ENCODE measurements at regions not wholly inside any gene's neighbourhood (a gene's known extent, or its start where the extent isn't known, plus 50 kb on each side); places are given as distances from the start of the nearest gene placed in this dataset.

- H3K4me3 ChIP-seq = no peak overlapping the region
- no peak overlapping the region for H3K27ac ChIP-seq
- WGBS, 2 donors = 75 to 78% methylated on average over 3 of the region's 3 CpGs
- H3K9me3 ChIP-seq = no peaks in the 10 kb centered on the region
- no peaks in the 10 kb centered on the region for H3K4me1 ChIP-seq
- H3K36me3 ChIP-seq (replicated peaks in 1 of 2; ENCODE audit: insufficient read depth in 1 of 2, low read depth in 2 of 2) = no peaks in the 10 kb centered on the region
- no peaks in the 10 kb centered on the region for H3K27me3 ChIP-seq
- TF ChIP-seq POLR2A (IDR thresholded peaks at IDR 0.05) = no peak
- TF ChIP-seq, protein P1, sequence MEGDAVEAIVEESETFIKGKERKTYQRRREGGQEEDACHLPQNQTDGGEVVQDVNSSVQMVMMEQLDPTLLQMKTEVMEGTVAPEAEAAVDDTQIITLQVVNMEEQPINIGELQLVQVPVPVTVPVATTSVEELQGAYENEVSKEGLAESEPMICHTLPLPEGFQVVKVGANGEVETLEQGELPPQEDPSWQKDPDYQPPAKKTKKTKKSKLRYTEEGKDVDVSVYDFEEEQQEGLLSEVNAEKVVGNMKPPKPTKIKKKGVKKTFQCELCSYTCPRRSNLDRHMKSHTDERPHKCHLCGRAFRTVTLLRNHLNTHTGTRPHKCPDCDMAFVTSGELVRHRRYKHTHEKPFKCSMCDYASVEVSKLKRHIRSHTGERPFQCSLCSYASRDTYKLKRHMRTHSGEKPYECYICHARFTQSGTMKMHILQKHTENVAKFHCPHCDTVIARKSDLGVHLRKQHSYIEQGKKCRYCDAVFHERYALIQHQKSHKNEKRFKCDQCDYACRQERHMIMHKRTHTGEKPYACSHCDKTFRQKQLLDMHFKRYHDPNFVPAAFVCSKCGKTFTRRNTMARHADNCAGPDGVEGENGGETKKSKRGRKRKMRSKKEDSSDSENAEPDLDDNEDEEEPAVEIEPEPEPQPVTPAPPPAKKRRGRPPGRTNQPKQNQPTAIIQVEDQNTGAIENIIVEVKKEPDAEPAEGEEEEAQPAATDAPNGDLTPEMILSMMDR (IDR thresholded peaks at IDR 0.05) = no peak
- DNase-seq (no peak), ATAC-seq (no peak)
- intact Hi-C loops (cut with DNase I) = no loop called here
These were observed 77.9 kb upstream of the ID4 start for GRCh38 chr6:19759117-19759880.

DNA sequence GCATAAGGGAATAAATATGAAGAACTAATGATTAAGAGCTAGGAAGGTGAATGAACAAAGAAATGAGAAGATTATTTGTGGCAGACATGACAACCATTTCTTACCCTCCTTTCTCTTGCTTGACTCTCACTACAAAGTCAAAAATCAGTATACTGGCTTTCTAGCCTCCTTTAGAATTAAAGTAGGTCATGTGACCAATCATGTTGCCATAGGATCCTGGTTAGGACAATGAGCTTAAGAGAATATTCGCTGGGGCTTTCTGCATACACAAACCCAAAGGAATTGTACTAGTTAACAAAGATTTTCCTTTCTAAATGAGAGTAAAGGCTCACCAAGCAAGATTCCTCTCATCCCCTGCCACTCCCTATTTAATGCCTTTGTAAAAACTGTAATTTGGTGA, 76.0 kb upstream of the ID4 start:
- DNase-seq = no peak
- no peaks in the 10 kb centered on the region for H3K27me3 ChIP-seq
- 77 to 81% methylated on average over 1 of the region's 1 CpG for WGBS, 2 donors
- no peaks in the 10 kb centered on the region for H3K4me1 ChIP-seq
- intact Hi-C loops (cut with DNase I) = no loop called here
- TF ChIP-seq, protein P1 (IDR thresholded peaks at IDR 0.05) = no peak
- TF ChIP-seq POLR2A (IDR thresholded peaks at IDR 0.05) = no peak
- no peak for ATAC-seq
- no peaks in the 10 kb centered on the region for H3K9me3 ChIP-seq
- H3K4me3 ChIP-seq = no peak overlapping the region
- H3K36me3 ChIP-seq (replicated peaks in 1 of 2; ENCODE audit: insufficient read depth in 1 of 2, low read depth in 2 of 2) = no peaks in the 10 kb centered on the region
- no peak overlapping the region for H3K27ac ChIP-seq

DNA sequence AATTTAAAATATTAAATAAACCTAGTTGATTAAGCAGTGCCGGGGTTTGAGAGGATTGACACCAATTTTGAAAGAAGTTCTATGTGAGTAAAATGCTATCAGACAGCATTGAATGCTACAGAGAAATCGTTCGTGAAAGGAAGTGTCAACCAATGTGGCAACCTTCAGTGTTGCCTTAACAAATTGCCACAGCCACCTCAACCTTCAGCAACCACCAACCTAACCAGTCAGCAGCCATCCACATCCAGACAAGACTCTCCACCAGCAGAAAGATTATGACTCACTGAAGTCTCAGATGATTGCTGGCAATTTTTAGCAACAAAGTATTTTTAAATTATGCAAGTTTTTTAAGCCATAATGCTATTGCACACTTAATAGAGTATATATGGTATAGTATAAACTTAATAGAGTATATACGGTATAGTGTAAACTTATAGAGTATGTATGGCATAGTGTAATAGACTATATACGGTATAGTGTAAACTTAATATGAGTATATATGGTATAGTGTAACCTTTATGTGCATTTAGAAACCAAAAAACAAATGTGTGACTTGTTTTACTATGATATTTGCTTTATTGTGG, 65.3 kb upstream of the ID4 start:
- WGBS, 2 donors = 68 to 69% methylated on average over 5 of the region's 5 CpGs

DNA sequence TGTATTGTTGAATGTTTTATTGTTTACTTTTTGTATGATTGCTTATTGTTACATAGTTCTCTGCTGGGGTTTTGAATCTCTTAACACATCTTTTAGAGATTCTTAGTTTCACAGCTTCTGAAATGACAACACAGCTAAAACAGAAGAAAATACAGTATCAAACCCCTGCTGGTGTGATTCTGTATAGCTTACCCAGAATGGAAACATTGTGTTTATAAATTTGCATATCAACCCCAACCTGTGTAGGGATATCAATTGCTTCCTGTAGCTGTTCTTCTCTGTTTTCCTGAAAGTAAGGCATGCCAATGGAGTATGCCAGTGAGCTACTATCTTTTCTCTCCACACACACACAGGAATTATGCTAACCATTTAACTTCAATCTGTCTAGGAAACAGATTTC, 64.3 kb upstream of the ID4 start:
- H3K27ac ChIP-seq = no peak overlapping the region
- H3K4me3 ChIP-seq = no peak overlapping the region
- H3K9me3 ChIP-seq = no peaks in the 10 kb centered on the region
- H3K4me1 ChIP-seq = no peaks in the 10 kb centered on the region
- ATAC-seq (no peak), DNase-seq (no peak)
- intact Hi-C loops (cut with DNase I) = no loop called here
- TF ChIP-seq, protein P1 (IDR thresholded peaks at IDR 0.05) = no peak
- no peak for TF ChIP-seq POLR2A (IDR thresholded peaks at IDR 0.05)
- no peaks in the 10 kb centered on the region for H3K36me3 ChIP-seq (replicated peaks in 1 of 2; ENCODE audit: insufficient read depth in 1 of 2, low read depth in 2 of 2)
- no peaks in the 10 kb centered on the region for H3K27me3 ChIP-seq

More for the DNA sequence above, 65.3 kb upstream of the ID4 start:
- Histone ChIP-seq H3K27me3 (no peaks in the 10 kb centered on the region), H3K27ac (no peak overlapping the region), H3K4me3 (no peak overlapping the region), H3K4me1 (no peaks in the 10 kb centered on the region), H3K9me3 (no peaks in the 10 kb centered on the region), H3K36me3 (replicated peaks in 1 of 2; ENCODE audit: insufficient read depth in 1 of 2, low read depth in 2 of 2) (no peaks in the 10 kb centered on the region)
- TF ChIP-seq POLR2A (IDR thresholded peaks at IDR 0.05) = no peak
- TF ChIP-seq, protein P1 (IDR thresholded peaks at IDR 0.05) = no peak
- intact Hi-C loops (cut with DNase I) = no loop called here
- DNase-seq (no peak), ATAC-seq (no peak)

DNA sequence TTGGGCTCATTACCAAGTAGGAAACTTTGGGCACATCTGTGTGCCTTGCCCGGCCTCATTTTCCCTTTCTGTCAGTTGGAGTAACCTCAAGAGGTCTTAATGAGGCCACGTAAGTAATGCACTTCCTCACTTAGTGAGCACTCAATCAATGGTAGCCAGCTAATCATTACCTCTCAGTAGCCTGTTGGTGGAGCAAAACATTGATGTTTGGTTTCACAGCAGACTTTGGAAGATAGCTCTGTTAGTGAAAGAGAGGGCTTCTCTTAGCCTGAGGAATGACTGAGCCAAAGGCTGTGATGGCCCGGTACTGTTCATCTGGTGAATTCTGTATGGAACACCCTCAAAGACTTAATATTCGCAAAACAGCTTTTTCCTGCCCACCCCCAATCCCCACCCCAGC, 55.9 kb upstream of the ID4 start:
- Histone ChIP-seq H3K9me3 (no peaks in the 10 kb centered on the region), H3K36me3 (replicated peaks in 1 of 2; ENCODE audit: insufficient read depth in 1 of 2, low read depth in 2 of 2) (no peaks in the 10 kb centered on the region), H3K4me1 (no peaks in the 10 kb centered on the region), H3K4me3 (no peak overlapping the region), H3K27me3 (no peaks in the 10 kb centered on the region), H3K27ac (no peak overlapping the region)
- intact Hi-C loops (cut with DNase I) = no loop called here
- no peak for TF ChIP-seq POLR2A (IDR thresholded peaks at IDR 0.05)
- TF ChIP-seq, protein P1 (IDR thresholded peaks at IDR 0.05) = no peak
- DNase-seq (no peak), ATAC-seq (no peak)
- WGBS, 2 donors = 61 to 64% methylated on average over 4 of the region's 4 CpGs
